ENCODE measurements at regions not wholly inside any gene's neighbourhood (a gene's known extent, or its start where the extent isn't known, plus 50 kb on each side); places are given as distances from the start of the nearest gene placed in this dataset.

DNA sequence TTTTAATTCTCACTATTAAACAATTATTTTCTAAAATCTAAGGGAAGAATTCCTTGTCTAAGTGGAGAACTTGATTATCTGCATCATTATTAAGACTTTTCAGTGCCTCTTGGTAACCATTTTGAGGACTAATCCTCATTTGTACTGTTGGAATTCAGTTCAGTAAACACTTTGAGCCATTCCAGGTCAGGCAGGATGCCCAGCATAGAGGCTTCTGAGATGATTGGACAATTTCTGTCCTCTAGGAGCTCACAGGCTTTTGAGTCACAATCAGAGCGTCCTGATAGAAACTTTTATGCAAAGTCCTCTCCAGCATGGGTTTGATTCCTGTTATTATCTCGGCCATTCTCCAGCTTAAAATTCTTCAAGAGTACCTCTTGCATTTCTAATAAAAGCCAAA, 1304.6 kb downstream of the EPHA7 start:
- FAIRE-seq (no peak), DNase-seq (ENCODE audit: low read depth, low spot score) (no peak)
- H3K27me3 ChIP-seq (ENCODE audit: control insufficient read depth, extremely low read depth, insufficient read depth, low read length) = no peaks in the 10 kb centered on the region
- H2AFZ ChIP-seq (ENCODE audit: control insufficient read depth, low read length) = no peak overlapping the region
- no peak overlapping the region for H3K9ac ChIP-seq (ENCODE audit: control insufficient read depth, extremely low read depth, insufficient read depth, low read length)
- no peaks in the 10 kb centered on the region for H3K79me2 ChIP-seq (ENCODE audit: control insufficient read depth, insufficient read depth, low read length)
- H3K9me3 ChIP-seq (ENCODE audit: control insufficient read depth, low read depth, low read length) = no peaks in the 10 kb centered on the region
- H4K20me1 ChIP-seq (ENCODE audit: control insufficient read depth, extremely low read depth, insufficient read depth, low read length) = no peaks in the 10 kb centered on the region
- H3K9me1 ChIP-seq (ENCODE audit: control insufficient read depth, extremely low read depth, insufficient read depth, low read length) = no peaks in the 10 kb centered on the region
- H3K4me1 ChIP-seq (ENCODE audit: control insufficient read depth, extremely low read depth, insufficient read depth, low read length) = no peaks in the 10 kb centered on the region
- dilution Hi-C loops (cut with MboI; ENCODE audit: extremely low pct_ligation_motif_present, low sequenced_read_pairs) = no loop called here
- no peak for TF ChIP-seq EZH2 (IDR thresholded peaks at IDR 0.05; ENCODE audit: low read length)
- TF ChIP-seq, protein P1, sequence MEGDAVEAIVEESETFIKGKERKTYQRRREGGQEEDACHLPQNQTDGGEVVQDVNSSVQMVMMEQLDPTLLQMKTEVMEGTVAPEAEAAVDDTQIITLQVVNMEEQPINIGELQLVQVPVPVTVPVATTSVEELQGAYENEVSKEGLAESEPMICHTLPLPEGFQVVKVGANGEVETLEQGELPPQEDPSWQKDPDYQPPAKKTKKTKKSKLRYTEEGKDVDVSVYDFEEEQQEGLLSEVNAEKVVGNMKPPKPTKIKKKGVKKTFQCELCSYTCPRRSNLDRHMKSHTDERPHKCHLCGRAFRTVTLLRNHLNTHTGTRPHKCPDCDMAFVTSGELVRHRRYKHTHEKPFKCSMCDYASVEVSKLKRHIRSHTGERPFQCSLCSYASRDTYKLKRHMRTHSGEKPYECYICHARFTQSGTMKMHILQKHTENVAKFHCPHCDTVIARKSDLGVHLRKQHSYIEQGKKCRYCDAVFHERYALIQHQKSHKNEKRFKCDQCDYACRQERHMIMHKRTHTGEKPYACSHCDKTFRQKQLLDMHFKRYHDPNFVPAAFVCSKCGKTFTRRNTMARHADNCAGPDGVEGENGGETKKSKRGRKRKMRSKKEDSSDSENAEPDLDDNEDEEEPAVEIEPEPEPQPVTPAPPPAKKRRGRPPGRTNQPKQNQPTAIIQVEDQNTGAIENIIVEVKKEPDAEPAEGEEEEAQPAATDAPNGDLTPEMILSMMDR (optimal IDR thresholded peaks at IDR 0.05 in 1 of 3, IDR thresholded peaks at IDR 0.05 in 1 of 3, conservative IDR thresholded peaks at IDR 0.05 in 1 of 3; ENCODE audit: extremely low read depth in 1 of 3, insufficient read depth in 2 of 3, low read length in 3 of 3) = no peak
- no peak overlapping the region for H3K4me2 ChIP-seq (ENCODE audit: control insufficient read depth, extremely low read depth, insufficient read depth, low read depth, low read length)
- H3K27ac ChIP-seq (ENCODE audit: control insufficient read depth, insufficient read depth, low read length) = no peak overlapping the region
- H3K36me3 ChIP-seq (ENCODE audit: control insufficient read depth in 2 of 2, extremely low read depth in 1 of 2, insufficient read depth in 2 of 2, low read length in 2 of 2) = no peaks in the 10 kb centered on the region
- H3K4me3 ChIP-seq (ENCODE audit: control insufficient read depth in 2 of 3, extremely low read depth in 1 of 3, insufficient read depth in 2 of 3, low read depth in 1 of 3, low read length in 3 of 3) = no peak overlapping the region

- Histone ChIP-seq H3K9ac (ENCODE audit: control insufficient read depth, extremely low read depth, insufficient read depth, low read length) (no peak overlapping the region), H3K4me1 (ENCODE audit: control insufficient read depth, extremely low read depth, insufficient read depth, low read length) (no peaks in the 10 kb centered on the region), H3K79me2 (ENCODE audit: control insufficient read depth, insufficient read depth, low read length) (no peaks in the 10 kb centered on the region), H3K36me3 (ENCODE audit: control insufficient read depth in 2 of 2, extremely low read depth in 1 of 2, insufficient read depth in 2 of 2, low read length in 2 of 2) (no peaks in the 10 kb centered on the region), H3K4me2 (ENCODE audit: control insufficient read depth, extremely low read depth, insufficient read depth, low read depth, low read length) (no peak overlapping the region), H3K9me1 (ENCODE audit: control insufficient read depth, extremely low read depth, insufficient read depth, low read length) (no peaks in the 10 kb centered on the region), H4K20me1 (ENCODE audit: control insufficient read depth, extremely low read depth, insufficient read depth, low read length) (no peaks in the 10 kb centered on the region), H3K4me3 (ENCODE audit: control insufficient read depth in 2 of 3, extremely low read depth in 1 of 3, insufficient read depth in 2 of 3, low read depth in 1 of 3, low read length in 3 of 3) (no peak overlapping the region), H3K9me3 (ENCODE audit: control insufficient read depth, low read depth, low read length) (no peaks in the 10 kb centered on the region), H3K27me3 (ENCODE audit: control insufficient read depth, extremely low read depth, insufficient read depth, low read length) (no peaks in the 10 kb centered on the region), H3K27ac (ENCODE audit: control insufficient read depth, insufficient read depth, low read length) (no peak overlapping the region), H2AFZ (ENCODE audit: control insufficient read depth, low read length) (no peak overlapping the region)
- dilution Hi-C loops (cut with MboI; ENCODE audit: extremely low pct_ligation_motif_present, low sequenced_read_pairs) = no loop called here
- DNase-seq (ENCODE audit: low read depth, low spot score) (no peak), FAIRE-seq (no peak)
- TF ChIP-seq, protein P1 (optimal IDR thresholded peaks at IDR 0.05 in 1 of 3, IDR thresholded peaks at IDR 0.05 in 1 of 3, conservative IDR thresholded peaks at IDR 0.05 in 1 of 3; ENCODE audit: extremely low read depth in 1 of 3, insufficient read depth in 2 of 3, low read length in 3 of 3) = no peak
- TF ChIP-seq EZH2 (IDR thresholded peaks at IDR 0.05; ENCODE audit: low read length) = no peak
These were observed 1305.2 kb downstream of the EPHA7 start for GRCh38 chr6:92114091-92114675.

All from keratinocyte (primary cell).